NCI-H446 treated with DMSO at 0.1 percent for 48 hours (cell line): ENCODE measurements at regions not wholly inside any gene's neighbourhood (a gene's known extent, or its start where the extent isn't known, plus 50 kb on each side); places are given as distances from the start of the nearest gene placed in this dataset.
A peak's percentile ranks its signal among the peaks of the same experiment; 100 is the strongest.

Source experiments
- DNase-seq: peaks from one replicate; lab custom pipeline; 2025; lab: John Stamatoyannopoulos, UW

DNA sequence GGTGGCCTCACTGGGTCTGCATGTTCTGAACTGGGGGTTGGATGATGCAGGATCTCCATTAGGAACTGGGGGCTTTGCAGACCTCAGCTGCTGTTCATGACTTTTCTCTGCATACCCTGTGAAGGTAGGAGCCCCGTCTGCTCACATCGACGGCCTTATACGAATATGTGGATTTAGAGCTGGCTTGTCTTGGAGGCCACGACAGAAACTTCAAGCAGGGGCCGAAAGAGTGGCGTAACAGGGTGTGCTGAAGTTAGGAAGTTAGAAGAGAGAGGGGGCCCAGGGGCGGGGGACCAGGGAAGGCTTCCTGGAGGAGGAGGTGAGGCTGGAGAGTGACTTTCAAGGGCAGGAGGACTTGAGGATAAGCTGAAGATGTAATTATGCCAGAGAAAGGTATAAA, 144.9 kb downstream of the TSN start:
- DNase-seq = no peak

DNA sequence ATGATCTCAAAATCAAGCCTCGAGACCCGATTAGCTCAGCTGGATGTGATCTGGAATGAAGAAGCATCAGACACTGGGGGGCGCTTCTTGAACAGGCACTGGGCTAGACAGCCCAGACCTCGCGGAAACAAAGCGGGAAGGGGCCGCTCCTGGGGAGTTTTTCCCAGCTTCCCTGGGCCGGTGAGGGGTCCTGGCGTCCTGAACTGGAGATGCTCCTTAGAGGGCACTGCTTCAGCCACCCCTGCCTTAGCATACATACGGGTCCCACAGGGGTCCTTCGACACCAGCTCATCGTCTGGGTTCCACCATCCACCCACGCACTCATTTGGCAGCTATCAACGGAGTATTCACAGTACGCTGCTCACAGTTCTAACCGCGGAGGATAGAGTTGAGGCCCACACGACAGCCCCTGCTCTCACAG, 146.7 kb downstream of the TSN start:
- DNase-seq = no peak

DNA sequence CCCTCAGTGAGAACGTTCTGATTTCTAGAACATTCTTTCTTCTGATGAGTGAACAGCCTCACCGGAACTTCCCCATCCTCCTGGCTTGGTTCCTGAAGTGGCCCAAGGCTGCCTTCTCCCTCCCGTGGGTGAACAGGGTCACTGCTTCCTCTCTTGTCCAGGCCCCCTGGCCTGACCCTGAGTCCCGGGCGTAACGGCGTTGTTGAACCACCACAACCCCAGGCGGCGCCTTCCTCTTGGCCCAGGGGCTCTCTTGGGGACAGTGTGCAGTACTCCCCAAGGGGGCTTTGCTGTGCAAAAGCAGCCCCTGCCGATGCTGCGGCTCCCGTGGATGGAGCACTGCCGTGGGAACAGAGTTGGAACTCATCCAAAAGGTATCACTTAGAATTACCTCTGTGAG, 147.2 kb downstream of the TSN start:
- no peak for DNase-seq

DNA sequence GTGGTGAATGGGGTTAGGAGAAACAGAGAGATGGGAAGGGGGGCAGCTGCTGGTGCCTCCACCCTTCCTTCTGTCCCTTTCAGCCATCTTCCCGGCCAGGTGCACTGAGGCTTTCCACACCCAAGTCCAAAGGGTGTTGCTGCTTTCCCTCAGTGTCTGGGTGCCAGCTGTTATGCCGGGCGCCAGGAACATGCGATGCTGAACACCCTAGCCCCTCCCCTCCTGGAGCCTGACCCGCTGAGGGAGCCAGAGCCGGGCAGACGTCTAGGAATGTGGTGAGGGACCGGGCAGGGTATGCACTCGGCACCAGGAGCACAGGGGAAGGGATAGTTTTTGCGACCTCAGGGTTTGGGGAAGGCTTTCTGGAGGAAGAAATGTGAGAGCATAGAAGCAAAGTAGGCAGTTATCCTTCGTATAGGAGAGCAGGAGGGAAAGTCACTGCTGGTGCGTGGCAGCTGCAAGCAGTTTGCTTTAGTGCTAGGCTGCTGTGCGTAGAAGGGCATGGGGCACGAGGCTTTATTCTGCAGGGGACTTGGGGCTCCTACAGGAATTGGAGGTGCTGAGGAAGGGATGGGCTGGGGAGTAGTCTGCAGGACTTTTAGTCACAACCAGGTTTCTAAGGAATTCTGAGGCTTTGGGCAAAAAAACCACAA, 147.7 kb downstream of the TSN start:
- DNase-seq = peak; percentile 20

DNA sequence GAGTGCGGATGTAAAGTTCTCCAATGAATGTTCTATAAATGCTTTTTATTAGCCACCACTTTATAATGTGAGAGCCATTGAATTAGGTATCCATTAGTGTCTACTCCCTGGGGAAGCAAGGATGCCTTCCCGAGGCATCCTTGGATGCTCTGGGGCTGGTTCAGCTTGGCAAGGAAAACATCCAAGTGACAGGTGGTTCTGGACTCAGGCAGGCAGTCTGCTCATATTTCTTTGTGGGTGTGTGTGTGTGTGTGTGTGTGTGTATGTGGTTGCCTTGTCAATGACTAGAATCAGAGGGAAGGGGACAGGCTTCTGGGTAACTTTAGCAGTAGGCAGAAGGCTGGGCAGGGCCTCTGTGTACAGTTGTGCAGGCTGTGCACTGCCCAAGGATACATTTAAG, 149.2 kb downstream of the TSN start:
- peak; percentile 23 for DNase-seq

DNA sequence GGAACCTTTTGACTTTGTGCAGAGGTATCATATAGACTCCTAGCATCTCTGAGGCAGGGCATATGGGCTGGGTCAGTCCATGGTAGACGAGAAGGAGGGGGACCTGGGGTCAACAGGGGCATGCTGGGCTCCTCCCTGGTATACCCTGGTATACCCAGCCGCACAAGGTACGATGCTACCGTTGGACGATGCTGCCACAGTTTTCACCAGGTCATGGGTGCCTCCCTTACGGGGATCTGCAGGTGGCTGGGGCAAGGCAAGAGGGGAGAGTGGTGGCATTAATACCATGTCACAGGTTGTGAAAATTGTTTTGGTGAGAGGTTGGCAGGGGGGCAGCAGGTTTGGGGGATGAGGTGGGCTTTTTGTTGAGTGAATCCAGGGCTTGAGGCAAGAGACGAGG, 149.8 kb downstream of the TSN start:
- no peak for DNase-seq

DNA sequence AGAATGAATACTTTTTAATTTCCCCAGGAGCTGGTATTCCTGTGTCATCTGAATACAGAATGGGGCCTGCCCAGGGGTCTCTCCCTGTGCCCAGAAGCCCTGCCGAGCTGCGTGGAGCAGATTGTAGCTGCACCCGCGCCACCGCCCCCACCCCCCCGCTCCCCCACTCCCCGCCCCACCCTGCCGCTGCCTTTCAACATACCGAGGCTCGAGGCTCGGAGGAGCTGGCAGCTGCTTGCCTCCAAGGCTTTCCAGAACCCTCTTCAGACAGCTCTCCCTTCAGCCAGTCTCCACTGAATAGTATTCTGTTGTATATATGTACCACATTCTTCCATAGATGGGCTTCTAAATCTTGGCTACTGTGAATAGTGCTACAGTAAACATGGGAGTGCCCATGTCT, 150.7 kb downstream of the TSN start:
- DNase-seq = no peak

DNA sequence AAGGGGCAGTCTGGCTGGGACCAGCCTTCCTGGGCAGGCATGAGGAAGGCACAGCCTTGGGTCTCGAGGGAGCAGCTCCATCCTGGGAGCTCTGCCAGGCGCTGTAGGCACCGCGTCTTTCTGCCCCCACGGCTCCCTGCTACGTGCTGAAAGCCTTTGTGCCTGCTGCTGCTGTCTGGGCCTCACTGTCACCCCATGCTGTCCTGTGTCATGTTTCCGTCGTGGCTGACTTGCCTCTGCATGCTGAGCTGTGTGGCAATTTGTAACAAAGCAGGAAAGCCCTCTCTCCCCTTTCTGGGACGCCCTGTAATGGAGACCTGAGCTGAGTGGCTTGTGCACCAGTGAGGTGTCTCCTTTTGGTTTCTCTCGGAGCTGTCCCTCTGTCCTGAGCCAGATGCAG, 152.5 kb downstream of the TSN start:
- DNase-seq = peak; percentile 10

DNA sequence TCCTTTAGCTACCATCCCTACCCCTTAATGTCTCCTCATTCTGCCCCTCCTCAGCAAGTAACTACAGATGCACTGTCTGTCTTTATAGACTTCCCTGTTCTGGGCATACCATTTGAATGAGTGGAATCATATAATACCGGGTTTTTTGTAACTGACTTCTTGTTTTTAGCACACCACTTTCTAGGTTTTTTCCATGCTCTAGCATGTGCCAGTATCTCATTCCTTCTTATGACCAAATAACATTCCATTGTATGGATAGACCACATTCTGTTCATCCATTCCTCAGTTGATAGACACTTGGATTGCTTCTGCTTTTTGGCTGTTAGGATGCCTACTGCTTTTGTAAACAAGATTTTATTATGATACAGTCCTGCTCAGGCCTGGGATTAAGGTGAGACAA, 154.7 kb downstream of the TSN start:
- DNase-seq = no peak

DNA sequence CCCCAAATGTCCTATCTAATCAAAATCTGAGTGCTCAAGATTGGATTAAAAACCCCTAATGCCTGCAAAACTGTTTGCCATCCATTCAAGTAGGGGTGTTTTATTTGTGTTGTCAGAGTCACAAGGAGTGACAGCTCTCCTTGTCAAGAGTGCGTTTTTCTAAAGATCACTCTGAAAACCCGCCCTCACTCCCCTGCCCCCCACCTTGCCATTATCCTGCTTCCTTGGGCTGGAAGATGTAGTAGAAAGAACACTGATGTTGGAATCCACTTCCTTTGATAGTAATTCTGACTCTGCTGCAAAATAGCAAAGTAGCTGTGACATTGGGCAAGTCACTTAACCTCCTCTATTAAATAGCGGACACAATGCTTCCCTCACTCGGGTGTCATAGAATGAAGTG, 155.6 kb downstream of the TSN start:
- no peak for DNase-seq

DNA sequence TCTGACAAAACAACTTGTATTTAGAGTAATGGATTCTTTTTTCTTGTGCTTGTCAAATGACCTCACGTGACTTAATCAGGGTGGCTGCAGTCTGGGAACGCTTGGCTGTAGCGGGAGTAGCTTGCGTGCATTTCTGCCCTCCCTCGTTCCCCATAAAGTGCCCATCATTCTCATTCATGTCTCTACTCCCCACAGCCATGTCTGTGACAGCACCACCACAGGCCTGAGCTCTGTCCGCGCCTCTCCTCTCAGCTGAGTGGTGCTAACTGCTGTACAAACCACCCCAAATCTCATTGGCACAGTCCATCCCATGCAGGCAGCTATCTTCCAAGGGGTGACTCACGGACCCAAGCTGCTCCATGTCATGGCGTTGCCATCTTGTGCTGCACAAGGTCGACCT, 161.7 kb downstream of the TSN start:
- DNase-seq = no peak

DNA sequence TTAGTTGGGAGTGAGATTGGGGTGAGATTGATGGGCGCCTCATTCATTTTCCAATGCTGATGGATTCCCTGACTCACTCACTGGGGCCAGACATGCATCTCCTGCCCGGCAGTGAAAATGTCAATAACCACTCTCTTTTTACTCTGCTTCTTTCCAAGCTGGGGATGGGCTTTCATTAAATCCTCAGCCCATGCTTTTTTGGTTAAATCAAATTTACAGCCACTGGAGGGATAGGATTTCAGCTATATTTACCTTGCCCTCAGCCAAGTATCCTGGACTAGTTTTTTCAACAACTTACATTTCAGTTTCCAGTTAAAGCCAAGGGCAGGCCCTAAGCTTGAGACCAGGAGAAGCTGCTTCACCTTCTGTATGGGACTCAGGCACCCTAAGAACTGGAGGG, 162.8 kb downstream of the TSN start:
- DNase-seq = no peak

DNA sequence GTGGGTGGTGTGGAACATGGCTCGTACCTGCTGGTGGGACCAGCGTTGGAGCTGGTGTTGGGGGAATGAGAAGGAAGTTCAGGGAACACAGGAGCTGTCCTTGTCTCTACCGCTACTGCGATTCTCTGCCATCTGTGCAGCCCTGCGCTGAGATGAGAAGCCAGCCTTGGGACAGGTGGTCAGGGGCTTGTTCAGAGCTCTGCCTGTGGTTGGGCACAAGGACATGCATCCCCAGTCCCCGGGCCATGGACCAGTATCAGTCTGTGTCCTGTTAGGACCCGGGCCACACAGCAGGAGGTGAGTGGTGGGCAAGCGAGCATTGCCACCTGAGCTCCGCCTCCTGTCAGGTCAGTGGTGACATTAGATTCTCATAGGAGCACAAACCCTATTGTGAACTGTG, 164.4 kb downstream of the TSN start:
- DNase-seq = no peak

DNA sequence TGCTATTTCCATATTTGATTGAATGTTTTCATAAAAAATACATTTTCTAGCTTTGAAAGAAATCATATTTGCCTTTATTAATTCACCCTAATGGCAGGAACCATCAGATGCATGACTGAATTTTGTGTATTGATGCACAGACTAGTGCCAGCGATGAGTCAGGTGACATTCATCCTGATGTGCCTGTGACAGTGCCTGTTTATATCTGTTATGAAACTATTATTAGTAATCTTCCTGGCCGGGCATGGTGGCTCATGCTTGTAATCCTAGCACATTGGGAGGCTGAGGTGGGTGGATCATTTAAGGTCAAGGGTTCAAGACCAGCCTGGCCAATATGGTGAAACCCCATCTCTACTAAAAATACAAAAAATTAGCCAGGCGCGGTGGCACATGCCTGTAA, 170.0 kb downstream of the TSN start:
- DNase-seq = no peak

DNA sequence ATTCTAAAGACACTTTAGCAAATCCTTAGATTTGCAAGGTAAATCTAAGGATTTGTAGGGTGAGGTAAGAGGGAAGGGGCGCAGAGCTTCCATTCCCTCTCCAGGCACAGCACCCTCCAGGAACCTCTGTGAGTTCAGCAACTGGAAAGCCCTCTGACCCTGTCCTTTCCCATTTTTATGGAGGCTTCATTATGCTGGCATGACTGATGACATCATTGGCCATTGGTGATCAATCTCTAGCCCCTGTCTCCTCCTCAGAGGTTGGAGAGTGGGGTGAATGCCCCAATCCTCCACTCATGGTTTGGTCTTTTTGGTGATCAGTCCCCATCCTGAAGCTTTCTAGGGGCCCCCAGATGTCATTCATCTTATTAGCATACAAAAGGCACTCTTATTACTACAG, 187.8 kb downstream of the TSN start:
- no peak for DNase-seq

DNA sequence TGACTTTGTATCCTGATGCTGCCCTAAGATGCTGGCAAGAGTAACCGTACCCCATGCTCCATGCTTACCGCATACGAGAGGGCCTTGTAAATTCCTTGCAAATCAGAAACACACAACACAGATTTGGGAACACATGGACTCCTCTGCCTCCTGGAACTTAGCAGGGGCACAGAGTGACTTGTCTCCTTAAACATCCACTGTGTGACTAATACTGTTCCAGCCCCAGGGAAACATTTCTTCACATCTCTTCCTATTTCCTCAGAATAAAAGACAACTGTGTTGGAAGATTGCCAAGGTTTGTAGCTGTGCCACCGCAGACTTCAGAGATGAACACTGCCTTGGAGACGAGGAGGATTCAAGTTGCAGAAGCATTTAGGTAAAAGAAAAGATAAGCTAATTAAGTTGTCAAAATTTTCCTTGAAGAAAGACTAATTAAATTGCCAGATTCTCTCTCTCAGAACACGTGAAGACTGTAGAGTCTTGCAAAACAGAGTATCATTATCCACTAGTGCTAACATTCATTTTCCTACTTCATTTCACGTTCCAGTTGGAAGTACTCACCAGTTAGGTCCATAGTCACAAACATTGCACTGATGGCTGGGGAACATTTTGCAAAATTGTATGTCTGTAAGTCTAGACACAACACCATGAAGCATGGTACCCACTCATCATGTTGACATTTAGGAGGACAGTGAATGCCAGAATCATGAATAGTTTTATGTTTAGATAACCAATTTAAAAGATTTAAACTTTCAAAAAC, 188.8 kb downstream of the TSN start:
- no peak for DNase-seq

DNA sequence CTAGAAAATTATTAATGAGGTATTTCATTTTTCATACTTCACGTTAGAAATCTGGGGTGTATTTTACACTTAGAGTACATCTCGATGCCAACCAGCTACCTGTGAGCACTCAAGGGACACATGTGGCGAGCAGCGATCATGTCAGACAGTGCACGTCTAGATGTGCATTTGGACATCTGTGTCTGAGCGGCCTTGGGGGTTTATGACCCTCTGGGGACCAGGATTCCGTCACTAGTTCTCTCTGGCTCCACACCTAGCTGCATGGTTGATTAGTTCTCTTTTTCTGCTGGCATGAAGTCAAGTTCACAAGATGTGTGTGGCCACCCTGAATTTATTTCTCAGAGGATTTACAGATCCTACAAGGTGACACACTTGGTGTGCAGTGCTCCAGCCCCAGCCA, 192.2 kb downstream of the TSN start:
- DNase-seq = no peak

DNA sequence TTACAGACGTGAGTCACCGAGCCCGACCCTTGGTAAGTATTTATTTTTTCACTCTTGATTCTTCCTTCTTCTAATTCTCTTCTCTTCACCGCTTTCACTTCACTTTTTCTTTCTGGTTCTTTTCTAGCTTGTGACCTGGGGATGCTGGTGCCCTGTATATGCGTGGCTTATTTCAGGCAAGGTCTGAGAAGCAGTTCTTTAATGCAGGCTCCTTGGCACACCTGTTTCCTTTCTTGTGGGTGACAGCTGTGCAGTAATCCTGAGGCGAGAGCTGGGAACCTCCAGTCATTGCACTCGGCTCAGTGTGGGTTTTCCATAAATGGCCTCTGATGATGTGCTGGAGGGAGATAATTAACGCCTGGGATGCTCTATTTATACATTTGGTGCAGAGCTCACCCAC, 193.8 kb downstream of the TSN start:
- no peak for DNase-seq

DNA sequence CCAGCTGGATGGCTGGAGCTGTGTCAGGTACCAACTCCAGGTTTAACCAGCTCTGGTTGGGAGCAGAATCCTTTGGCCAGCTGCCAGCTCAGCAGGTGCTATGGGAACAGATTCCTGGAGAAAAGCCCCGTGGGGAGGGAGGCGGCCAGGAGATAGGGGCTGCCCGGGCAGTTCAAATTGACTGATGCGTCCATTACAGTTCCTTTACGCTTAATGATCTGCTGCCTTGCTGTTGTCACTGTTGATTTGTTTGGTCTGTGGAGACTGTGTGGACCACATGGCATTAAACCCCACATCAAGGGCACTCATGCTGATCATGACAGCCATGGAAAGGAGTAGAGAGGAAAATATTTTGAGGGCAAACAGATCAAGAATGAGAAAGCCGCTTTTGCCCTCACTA, 200.0 kb downstream of the TSN start:
- DNase-seq = no peak

DNA sequence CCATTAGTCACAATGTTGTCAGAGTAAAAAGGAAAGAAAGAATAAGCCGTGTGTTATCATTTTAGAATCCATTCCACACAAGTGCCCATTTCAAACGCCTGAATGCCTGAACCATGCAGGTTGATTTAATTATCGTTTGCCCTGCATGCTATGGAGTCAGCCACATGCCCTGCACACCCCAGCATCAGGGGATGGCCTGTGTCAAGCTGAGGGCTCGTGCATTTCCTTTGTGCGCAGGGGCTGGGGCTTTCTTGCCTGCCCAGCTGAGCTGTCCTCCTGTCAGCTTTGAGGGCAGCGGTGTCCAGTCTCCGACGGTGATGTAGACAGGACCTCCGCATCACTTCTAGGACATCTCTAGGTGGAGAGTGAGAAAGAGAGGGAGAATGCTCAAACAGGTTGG, 200.4 kb downstream of the TSN start:
- DNase-seq = no peak

DNA sequence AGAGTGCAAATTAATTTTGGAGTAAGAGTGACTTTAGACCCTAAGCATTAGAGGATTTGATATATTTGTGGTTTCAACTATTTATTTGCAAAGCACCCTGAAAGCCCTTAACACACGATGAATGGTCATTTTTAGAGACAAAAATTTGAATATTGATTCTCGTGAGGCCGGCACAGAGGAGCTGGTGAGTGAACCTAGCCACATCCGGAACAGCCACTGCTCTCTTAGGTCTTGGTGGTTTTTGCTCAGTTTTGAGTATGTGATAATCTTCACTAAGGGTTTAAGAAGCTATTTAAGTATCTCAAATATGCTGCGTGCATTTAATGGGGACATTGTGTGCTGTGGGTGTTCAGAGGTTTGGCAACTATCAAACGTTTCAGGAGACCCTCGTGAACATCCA, 204.8 kb downstream of the TSN start:
- DNase-seq = no peak

DNA sequence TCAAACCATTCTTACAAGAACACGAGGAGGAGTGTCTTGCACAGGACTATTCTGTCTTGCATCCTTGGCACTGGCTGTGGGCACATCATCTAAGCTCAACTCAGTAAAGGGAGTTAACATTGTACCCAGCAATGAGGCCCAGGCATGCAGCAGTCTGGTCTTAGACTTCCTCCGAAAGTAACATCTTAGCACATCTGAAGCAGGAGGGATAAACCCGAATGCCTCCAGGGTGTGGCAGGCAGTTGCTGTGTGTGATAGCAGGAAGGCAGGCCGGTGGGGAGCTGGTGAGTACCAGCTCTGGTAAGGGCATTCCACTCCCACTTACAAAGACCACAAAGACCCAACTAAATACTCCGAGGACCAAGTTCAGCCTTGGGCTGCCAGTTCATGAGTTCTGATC, 206.3 kb downstream of the TSN start:
- no peak for DNase-seq

DNA sequence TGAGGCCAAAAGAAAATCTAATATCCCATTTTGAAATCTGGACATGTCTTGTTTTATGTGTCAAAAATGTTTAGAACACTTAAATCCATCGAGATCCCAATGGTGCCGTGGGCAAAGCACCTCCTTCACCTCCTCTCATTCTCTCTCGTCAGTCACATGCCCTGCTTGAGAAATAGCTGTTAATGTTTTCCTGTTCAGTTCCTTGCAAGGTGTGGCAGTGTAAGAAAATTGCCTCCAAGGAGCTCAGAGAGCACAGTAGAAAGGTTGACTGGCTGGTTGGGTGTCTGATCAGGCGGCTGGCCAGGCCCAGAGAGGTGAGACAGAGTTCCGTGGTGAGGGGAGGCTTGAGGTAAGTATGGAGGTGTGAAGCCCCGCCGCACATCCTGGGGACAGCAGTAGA, 210.2 kb downstream of the TSN start:
- DNase-seq = no peak

DNA sequence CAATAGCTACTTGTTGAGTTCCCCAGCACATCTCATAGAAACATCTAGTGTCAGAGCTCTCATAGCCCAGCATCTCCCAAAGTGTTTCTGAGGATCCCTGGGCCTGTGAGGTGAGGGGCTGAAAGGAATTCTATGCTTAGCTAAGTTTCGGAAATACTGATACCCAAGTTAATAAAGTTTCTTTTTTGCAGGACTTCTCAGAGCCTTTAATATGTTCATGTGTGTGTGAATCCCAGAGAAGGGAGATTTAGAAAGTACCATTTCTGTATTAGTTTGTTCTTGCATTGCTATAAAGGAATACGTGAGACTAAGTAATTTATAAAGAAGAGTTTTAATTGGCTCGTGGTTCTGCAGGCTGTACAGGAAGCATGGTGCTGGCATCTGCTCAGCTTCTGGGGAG, 211.2 kb downstream of the TSN start:
- no peak for DNase-seq
